Panc1 (cell line): ENCODE measurements at regions not wholly inside any gene's neighbourhood (a gene's known extent, or its start where the extent isn't known, plus 50 kb on each side); places are given as distances from the start of the nearest gene placed in this dataset.
"Not testable (repeated sequence)": the region's sequence is repeated elsewhere in the genome, so short reads cannot be mapped to it uniquely, and the experiment has no call there.

ENCODE experiments used
- POLR2AphosphoS5 ChIP-seq: IDR thresholded peaks from 2 replicates; pipeline ENCODE4 v1.6.1; 2012; ENCODE audit warnings: mild to moderate bottlenecking, low read depth, low read length, moderate library complexity
- TCF7L2 ChIP-seq: IDR thresholded peaks from 2 replicates; pipeline ENCODE4 v1.6.1; 2011; ENCODE audit warnings: mild to moderate bottlenecking, low read depth, low read length, inconsistent platforms
- TF ChIP-seq, protein P1 (sequence below): fragments of 450-650 bp; IDR thresholded peaks from 2 replicates; pipeline ENCODE4 v1.5.1; 2017; ENCODE audit warnings: mild to moderate bottlenecking

DNA sequence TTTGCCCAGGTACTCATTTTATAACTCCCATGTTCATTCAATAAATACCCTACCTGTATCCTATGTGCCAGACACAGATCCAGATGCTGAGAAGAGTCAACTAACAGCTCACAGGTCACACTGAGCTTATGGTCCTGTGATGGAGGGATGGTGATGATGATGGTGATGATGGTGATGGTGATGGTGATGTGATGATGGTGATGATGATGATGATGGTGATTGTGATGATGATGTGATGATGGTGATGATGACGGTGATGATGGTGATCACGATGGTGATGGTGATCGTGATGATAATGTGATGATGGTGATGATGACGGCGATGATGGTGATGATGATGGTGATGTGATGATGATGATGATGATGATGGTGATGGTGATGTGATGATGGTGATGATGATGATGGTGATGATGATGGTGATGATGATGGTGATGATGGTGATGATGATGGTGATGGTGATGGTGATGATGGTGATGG is 315.6 kb upstream of the SFSWAP start:
- TF ChIP-seq, protein P1, sequence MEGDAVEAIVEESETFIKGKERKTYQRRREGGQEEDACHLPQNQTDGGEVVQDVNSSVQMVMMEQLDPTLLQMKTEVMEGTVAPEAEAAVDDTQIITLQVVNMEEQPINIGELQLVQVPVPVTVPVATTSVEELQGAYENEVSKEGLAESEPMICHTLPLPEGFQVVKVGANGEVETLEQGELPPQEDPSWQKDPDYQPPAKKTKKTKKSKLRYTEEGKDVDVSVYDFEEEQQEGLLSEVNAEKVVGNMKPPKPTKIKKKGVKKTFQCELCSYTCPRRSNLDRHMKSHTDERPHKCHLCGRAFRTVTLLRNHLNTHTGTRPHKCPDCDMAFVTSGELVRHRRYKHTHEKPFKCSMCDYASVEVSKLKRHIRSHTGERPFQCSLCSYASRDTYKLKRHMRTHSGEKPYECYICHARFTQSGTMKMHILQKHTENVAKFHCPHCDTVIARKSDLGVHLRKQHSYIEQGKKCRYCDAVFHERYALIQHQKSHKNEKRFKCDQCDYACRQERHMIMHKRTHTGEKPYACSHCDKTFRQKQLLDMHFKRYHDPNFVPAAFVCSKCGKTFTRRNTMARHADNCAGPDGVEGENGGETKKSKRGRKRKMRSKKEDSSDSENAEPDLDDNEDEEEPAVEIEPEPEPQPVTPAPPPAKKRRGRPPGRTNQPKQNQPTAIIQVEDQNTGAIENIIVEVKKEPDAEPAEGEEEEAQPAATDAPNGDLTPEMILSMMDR, result not testable (repeated sequence)
- not testable (repeated sequence) for TF ChIP-seq POLR2AphosphoS5, TCF7L2
